Stimulated activated naive B cell treated with anti-CD40 and anti-IgM and Interleukin-4, amounts not matched to agents 10 μg/mL and 1 μg/mL and 100 μg/mL, for 72 hours (primary cell): ENCODE measurements at regions not wholly inside any gene's neighbourhood (a gene's known extent, or its start where the extent isn't known, plus 50 kb on each side); places are given as distances from the start of the nearest gene placed in this dataset.
A peak's percentile ranks its signal among the peaks of the same experiment; 100 is the strongest.

Experiments
- ATAC-seq, 2 donors: fragments of 150-1000 bp; cut with Tn5 transposase; replicated peaks; 2 replicates each; pipeline ENCODE4 v1.10.0; 2021; ENCODE audit warnings: moderate library complexity in 1 of 2
- DNase-seq: peaks from one replicate; pipeline ENCODE4 v3.0.0; 2021
- H3K27ac Mint-ChIP-seq: one replicate; pipeline ENCODE4 v1.8.0; 2022; ENCODE audit warnings: mild to moderate bottlenecking, mixed read lengths
- H3K27me3 Mint-ChIP-seq, 2 donors: one replicate each; pipeline ENCODE4 v1.8.0; 2022; ENCODE audit warnings: mixed read lengths in 2 of 2
- H3K36me3 Mint-ChIP-seq, 2 donors: one replicate each; pipeline ENCODE4 v1.8.0; 2022; ENCODE audit warnings: mixed read lengths in 2 of 2, mild to moderate bottlenecking in 1 of 2
- H3K4me1 Mint-ChIP-seq, 2 donors: one replicate each; pipeline ENCODE4 v1.8.0; 2022; ENCODE audit warnings: mixed read lengths in 2 of 2, mild to moderate bottlenecking in 1 of 2
- H3K4me3 Mint-ChIP-seq, 2 donors: one replicate each; pipeline ENCODE4 v1.8.0; 2022; ENCODE audit warnings: mild to moderate bottlenecking in 2 of 2, mixed read lengths in 2 of 2, moderate library complexity in 1 of 2
- H3K9me3 Mint-ChIP-seq, 2 donors: one replicate each; pipeline ENCODE4 v1.8.0; 2022; ENCODE audit warnings: mixed read lengths in 2 of 2, mild to moderate bottlenecking in 1 of 2

GRCh38 chr6:81909162-81909561, 156.7 kb upstream of the TENT5A start:
- DNase-seq = no peak
- Mint-ChIP-seq H3K27ac (no peak overlapping the region), H3K27me3 (no peaks in the 10 kb centered on the region), H3K9me3 (no peaks in the 10 kb centered on the region), H3K36me3 (no peaks in the 10 kb centered on the region), H3K4me3 (no peak overlapping the region), H3K4me1 (no peaks in the 10 kb centered on the region)
- ATAC-seq = no peak

DNA sequence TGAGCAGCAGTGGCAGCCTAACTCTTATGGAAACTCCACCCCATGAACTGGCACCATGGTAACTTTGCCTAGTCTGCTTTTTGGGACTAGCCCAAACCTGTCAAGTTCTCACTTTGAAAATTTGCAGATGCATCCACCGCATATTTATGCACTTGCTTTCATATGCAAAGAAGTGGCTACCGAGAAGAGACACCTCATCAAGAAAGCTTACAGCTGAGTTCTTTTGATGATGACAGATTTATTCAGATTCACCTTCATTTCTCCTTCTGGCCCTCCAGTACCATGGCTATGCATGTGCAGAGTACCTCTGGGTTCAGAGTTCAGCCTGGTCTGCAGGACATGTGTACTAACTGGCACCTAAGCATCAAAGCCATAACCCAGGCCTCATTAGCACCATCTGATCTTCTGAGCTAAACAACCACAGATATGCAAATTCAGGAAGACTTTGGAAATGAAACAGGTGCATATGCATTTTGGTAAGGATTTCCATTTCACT, 154.3 kb upstream of the TENT5A start:
- H3K9me3 Mint-ChIP-seq = peaks cover 0 to 1% of the 10 kb centered on the region in 2 donors
- no peaks in the 10 kb centered on the region for H3K4me1 Mint-ChIP-seq
- H3K27ac Mint-ChIP-seq = no peak overlapping the region
- H3K27me3 Mint-ChIP-seq = no peaks in the 10 kb centered on the region
- DNase-seq (no peak), ATAC-seq (peak; percentile 31 to 36)
- no peaks in the 10 kb centered on the region for H3K36me3 Mint-ChIP-seq
- H3K4me3 Mint-ChIP-seq = no peak overlapping the region

DNA sequence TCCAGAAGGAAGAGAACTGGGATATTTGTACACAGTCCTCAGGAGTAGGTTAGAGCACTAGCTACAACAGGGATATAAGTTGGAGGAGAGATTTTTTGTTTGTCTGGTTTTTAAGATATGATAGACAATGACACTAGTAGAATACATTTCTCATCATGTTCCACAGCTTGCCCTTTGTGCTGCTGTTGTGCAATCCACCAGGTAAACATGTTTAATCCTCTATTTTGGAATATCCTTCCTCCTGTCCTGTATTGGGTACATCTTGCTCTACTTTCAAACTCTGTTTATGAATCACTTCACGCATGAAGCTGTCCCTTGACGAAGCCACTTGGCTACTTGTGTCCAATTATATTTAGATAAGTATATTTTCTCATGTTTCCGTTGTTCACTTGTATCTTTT, 153.6 kb upstream of the TENT5A start:
- Mint-ChIP-seq H3K4me1 (no peaks in the 10 kb centered on the region), H3K27ac (no peak overlapping the region), H3K27me3 (no peaks in the 10 kb centered on the region), H3K4me3 (no peak overlapping the region), H3K9me3 (peaks cover 0 to 1% of the 10 kb centered on the region in 2 donors), H3K36me3 (no peaks in the 10 kb centered on the region)
- DNase-seq (no peak), ATAC-seq (no peak)

GRCh38 chr6:81901551-81901966, 149.1 kb upstream of the TENT5A start:
- no peak for ATAC-seq
- Mint-ChIP-seq H3K4me3 (no peak overlapping the region), H3K36me3 (no peaks in the 10 kb centered on the region), H3K9me3 (peaks cover 0 to 1% of the 10 kb centered on the region in 2 donors), H3K27ac (no peak overlapping the region), H3K27me3 (peaks cover 0 to 2% of the 10 kb centered on the region in 2 donors), H3K4me1 (no peaks in the 10 kb centered on the region)
- DNase-seq = no peak

DNA sequence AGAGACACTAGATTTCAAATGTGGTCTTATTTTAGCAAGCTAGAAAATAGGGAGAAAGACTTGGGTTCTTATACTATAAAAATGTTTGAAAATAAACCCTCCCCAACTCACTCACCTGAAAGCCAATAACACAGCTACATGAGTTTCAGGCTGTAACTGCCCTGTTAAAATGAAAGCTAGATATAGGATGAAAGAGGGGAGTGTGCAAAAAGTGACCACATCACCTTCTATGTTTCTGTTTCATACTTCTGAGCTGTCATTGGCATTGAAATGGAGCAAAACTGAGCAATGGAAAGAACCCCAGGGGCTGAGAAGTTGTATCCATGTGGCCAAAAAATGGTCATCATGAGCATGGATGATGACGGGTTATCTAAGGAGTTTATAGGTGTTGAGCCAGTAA, 148.1 kb upstream of the TENT5A start:
- DNase-seq (no peak), ATAC-seq (no peak)
- H3K4me3 Mint-ChIP-seq = no peak overlapping the region
- H3K9me3 Mint-ChIP-seq = peaks cover 0 to 1% of the 10 kb centered on the region in 2 donors
- no peak overlapping the region for H3K27ac Mint-ChIP-seq
- H3K36me3 Mint-ChIP-seq = no peaks in the 10 kb centered on the region
- peaks cover 0 to 5% of the 10 kb centered on the region in 2 donors for H3K27me3 Mint-ChIP-seq
- no peaks in the 10 kb centered on the region for H3K4me1 Mint-ChIP-seq

GRCh38 chr6:81897793-81898192, 145.3 kb upstream of the TENT5A start:
- no peak overlapping the region for H3K4me3 Mint-ChIP-seq
- H3K9me3 Mint-ChIP-seq = peaks cover 0 to 1% of the 10 kb centered on the region in 2 donors
- ATAC-seq = no peak

GRCh38 chr6:81896525-81897503, 144.3 kb upstream of the TENT5A start:
- DNase-seq (no peak), ATAC-seq (no peak)
- peaks cover 6 to 9% of the 10 kb centered on the region in 2 donors for H3K27me3 Mint-ChIP-seq
- H3K27ac Mint-ChIP-seq = no peak overlapping the region
- no peaks in the 10 kb centered on the region for H3K36me3 Mint-ChIP-seq
- no peaks in the 10 kb centered on the region for H3K9me3 Mint-ChIP-seq
- no peak overlapping the region for H3K4me3 Mint-ChIP-seq
- no peaks in the 10 kb centered on the region for H3K4me1 Mint-ChIP-seq

More at GRCh38 chr6:81897793-81898192, 145.3 kb upstream of the TENT5A start:
- peaks cover 0 to 5% of the 10 kb centered on the region in 2 donors for H3K27me3 Mint-ChIP-seq
- H3K4me1 Mint-ChIP-seq = no peaks in the 10 kb centered on the region
- H3K27ac Mint-ChIP-seq = no peak overlapping the region
- DNase-seq = no peak
- H3K36me3 Mint-ChIP-seq = no peaks in the 10 kb centered on the region

- H3K4me1 Mint-ChIP-seq = no peaks in the 10 kb centered on the region
- no peak for ATAC-seq
Measured at GRCh38 chr6:81895511-81896185, 143.2 kb upstream of the TENT5A start.

DNA sequence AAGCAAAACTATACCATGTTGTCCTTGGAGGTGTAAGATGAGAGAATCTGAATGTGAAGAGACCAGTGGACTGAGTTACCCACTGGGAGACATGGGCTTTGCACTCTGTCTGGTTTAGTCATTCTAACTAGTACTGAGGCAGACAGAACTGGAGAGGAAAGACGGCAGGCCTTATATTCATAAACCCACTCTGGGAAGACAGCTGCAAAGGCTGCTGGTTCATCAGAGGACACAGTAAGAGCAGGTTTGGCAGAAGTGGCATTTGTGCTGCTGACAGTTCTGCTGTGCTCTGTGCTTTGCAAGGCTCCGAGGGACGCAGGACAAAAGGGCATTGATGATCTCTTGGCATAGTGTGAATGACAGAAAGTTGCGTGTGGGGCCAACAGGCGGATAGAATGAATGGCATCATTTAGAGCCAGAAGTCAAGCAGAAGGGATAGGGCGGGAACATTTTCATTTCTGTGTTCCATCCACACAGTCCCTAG, 142.3 kb upstream of the TENT5A start:
- Mint-ChIP-seq H3K27me3 (peaks cover 6 to 9% of the 10 kb centered on the region in 2 donors), H3K27ac (no peak overlapping the region), H3K36me3 (no peaks in the 10 kb centered on the region), H3K4me1 (no peaks in the 10 kb centered on the region), H3K9me3 (no peaks in the 10 kb centered on the region), H3K4me3 (no peak overlapping the region)
- ATAC-seq (no peak), DNase-seq (no peak)

More at GRCh38 chr6:81895511-81896185, 143.2 kb upstream of the TENT5A start:
- no peaks in the 10 kb centered on the region for H3K9me3 Mint-ChIP-seq
- H3K27me3 Mint-ChIP-seq = peaks cover 6 to 9% of the 10 kb centered on the region in 2 donors
- DNase-seq = no peak
- no peaks in the 10 kb centered on the region for H3K36me3 Mint-ChIP-seq
- no peak overlapping the region for H3K27ac Mint-ChIP-seq
- no peak overlapping the region for H3K4me3 Mint-ChIP-seq

DNA sequence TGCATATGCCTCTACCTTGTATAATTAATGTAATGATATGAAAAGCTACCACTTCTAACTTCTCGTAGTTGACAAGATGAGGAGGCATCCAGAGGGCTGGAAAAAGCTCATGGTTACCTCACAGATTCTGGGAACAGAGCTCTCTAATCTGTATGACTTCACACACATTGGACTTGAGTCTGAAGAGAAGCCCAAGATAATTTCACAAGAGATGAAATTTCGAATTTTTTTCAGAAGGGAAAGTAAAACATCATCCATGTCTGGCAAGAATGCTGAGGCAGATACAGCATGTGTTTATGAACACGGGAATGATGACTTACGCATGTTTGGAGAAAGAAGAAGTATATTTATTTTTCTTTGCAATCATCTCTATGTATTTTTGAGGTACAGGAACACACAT, 141.8 kb upstream of the TENT5A start:
- H3K36me3 Mint-ChIP-seq = no peaks in the 10 kb centered on the region
- DNase-seq (no peak), ATAC-seq (no peak)
- no peak overlapping the region for H3K4me3 Mint-ChIP-seq
- H3K4me1 Mint-ChIP-seq = no peaks in the 10 kb centered on the region
- no peaks in the 10 kb centered on the region for H3K9me3 Mint-ChIP-seq
- no peak overlapping the region for H3K27ac Mint-ChIP-seq
- peaks cover 6 to 9% of the 10 kb centered on the region in 2 donors for H3K27me3 Mint-ChIP-seq

DNA sequence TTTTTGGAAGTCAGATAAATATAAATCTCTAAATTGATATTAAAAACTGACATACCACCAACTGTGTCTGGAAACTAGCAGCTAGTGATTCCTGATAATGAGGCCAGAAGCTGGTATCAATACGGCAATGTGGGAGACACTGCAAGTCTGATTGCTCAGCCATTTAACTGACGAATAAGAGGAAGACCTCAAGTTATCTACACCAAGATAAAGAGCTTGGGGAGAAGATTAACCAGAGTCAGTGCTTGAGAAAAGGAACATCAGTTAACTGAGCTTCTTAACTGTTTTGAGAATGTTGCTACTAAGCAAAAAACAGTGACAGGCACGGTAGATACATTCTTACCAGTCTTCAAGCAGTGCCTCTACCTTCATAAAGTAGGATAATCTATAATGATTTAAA, 140.4 kb upstream of the TENT5A start:
- no peak for ATAC-seq
- H3K27ac Mint-ChIP-seq = no peak overlapping the region
- no peaks in the 10 kb centered on the region for H3K9me3 Mint-ChIP-seq
- H3K4me1 Mint-ChIP-seq = no peaks in the 10 kb centered on the region
- DNase-seq = no peak
- H3K4me3 Mint-ChIP-seq = no peak overlapping the region
- H3K36me3 Mint-ChIP-seq = no peaks in the 10 kb centered on the region
- peaks cover 6 to 9% of the 10 kb centered on the region in 2 donors for H3K27me3 Mint-ChIP-seq

DNA sequence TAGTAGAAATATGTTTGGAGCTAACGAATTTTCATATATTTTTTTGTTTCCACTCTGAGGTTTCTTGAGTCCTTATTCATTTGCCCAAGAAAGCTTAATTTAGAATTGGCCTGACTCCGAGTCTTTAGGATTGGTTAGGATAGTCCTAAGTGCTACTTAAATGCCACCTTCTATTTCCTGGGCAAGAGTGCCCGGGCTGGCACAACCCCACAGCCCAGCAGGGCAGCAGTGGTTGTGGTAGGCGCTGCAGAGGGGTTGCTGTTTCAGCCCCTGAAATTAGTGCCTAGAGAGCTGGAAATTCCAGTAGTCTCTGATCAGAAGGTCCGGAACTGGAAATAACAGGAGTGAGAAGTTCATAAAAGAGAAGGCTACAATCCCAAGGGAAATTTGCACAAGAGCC, 139.4 kb upstream of the TENT5A start:
- peaks cover 6 to 9% of the 10 kb centered on the region in 2 donors for H3K27me3 Mint-ChIP-seq
- DNase-seq = no peak
- no peak overlapping the region for H3K4me3 Mint-ChIP-seq
- no peak overlapping the region for H3K27ac Mint-ChIP-seq
- ATAC-seq = no peak
- no peaks in the 10 kb centered on the region for H3K36me3 Mint-ChIP-seq
- no peaks in the 10 kb centered on the region for H3K9me3 Mint-ChIP-seq
- H3K4me1 Mint-ChIP-seq = no peaks in the 10 kb centered on the region

- Mint-ChIP-seq H3K4me1 (no peaks in the 10 kb centered on the region), H3K27ac (no peak overlapping the region), H3K9me3 (no peaks in the 10 kb centered on the region), H3K36me3 (no peaks in the 10 kb centered on the region), H3K4me3 (no peak overlapping the region), H3K27me3 (peaks cover 4 to 6% of the 10 kb centered on the region in 2 donors)
- DNase-seq = no peak
- no peak for ATAC-seq
Measured at GRCh38 chr6:81890846-81891245, 138.4 kb upstream of the TENT5A start.

GRCh38 chr6:81889377-81890053, 137.0 kb upstream of the TENT5A start:
- Mint-ChIP-seq H3K4me1 (no peaks in the 10 kb centered on the region), H3K27me3 (peaks cover 4 to 6% of the 10 kb centered on the region in 2 donors), H3K36me3 (no peaks in the 10 kb centered on the region), H3K27ac (no peak overlapping the region), H3K4me3 (no peak overlapping the region), H3K9me3 (no peaks in the 10 kb centered on the region)
- DNase-seq (no peak), ATAC-seq (no peak)
